GM21576 (cell line): ENCODE measurements at regions not wholly inside any gene's neighbourhood (a gene's known extent, or its start where the extent isn't known, plus 50 kb on each side); places are given as distances from the start of the nearest gene placed in this dataset.
"Not testable (repeated sequence)": the region's sequence is repeated elsewhere in the genome, so short reads cannot be mapped to it uniquely, and the experiment has no call there.

Source experiments
- ATAC-seq: cut with Tn5 transposase; IDR thresholded peaks from one replicate; pipeline ENCODE4 v1.9.1; 2021; ENCODE audit warnings: mild to moderate bottlenecking, moderate library complexity; ENCODE audit not compliant: unreplicated experiment

DNA sequence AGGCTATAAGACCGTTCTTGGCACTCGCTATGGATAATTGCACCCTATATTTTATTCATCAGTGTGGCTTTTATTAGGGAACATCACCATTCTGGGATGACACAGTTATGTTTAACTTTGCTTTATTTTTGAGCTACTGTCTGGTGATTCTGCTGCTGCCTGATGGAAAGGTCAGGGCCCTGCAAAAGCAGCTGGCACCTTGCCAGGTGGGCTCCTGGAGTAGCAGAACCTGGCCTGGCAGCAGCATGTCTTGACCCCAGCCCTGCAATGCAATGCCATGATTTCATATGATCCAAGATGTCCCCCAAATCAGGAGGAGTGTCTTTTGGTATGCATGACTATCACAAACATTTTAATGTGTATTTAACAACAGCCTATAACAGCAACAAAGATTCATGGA, 228.4 kb upstream of the RSPO3 start:
- ATAC-seq: no peak

DNA sequence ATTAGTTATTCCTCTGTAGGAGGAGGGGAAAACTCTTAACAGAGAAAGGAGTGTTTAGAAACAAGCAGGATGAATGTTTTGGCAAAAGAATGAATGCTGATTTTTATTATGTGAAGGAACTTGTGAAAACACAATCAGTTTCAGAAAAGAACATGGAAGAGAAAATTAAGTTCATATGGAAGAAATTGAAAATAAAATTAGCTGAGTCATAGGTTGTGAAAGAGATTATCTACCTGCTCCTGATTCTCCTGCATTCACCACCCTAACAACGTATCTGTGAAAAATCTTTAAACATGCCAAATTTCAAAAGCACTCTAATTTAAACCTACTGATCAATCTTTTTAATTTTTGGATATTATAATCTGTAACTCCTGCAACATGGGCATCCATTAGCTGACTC, 227.3 kb upstream of the RSPO3 start:
- ATAC-seq: no peak

DNA sequence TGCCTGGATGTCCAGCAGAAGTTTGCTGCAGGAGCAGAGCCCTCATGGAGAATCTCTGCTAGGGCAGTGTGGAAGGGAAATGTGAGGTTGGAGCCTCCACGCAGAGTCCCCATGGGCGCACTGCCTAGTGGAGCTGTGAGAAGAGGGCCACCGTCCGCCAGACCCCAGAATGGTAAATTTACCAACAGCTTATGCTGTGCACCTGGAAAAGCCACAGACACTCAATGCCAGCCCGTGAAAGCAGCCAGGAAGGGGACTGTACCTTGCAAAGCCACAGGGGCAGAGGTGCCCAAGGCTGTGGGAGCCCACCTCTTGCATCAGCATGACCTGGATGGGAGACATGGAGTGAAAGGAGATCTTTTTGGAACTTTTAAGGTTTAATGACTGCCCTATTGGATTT, 225.6 kb upstream of the RSPO3 start:
- not testable (repeated sequence) for ATAC-seq

GRCh38 chr6:126897758-126898157, 220.7 kb upstream of the RSPO3 start:
- no peak for ATAC-seq

- ATAC-seq: no peak
These were observed 214.3 kb upstream of the RSPO3 start for GRCh38 chr6:126904176-126904575.

GRCh38 chr6:126905917-126906316, 212.6 kb upstream of the RSPO3 start:
- ATAC-seq: no peak

DNA sequence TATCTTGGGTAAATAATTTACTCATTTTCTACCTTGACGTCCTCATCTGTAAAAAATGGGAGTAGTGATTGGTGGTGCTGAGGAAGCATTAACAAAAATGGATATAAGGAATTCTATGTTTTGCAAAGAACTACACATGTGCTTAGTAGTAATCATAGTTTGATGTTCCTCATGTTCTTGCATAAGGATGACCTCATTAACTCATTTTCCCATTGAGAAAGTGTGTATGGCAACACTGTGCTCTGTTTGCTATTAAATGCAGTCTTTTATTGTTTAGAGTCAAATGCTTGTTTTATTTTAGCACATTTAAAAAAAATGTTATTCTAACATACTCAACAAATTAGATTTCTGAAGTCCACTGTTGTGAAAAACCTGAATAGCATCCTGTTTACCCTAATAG, 211.2 kb upstream of the RSPO3 start:
- ATAC-seq: no peak

GRCh38 chr6:126907996-126908395, 210.5 kb upstream of the RSPO3 start:
- ATAC-seq: no peak

GRCh38 chr6:126909493-126909892, 209.0 kb upstream of the RSPO3 start:
- no peak for ATAC-seq

DNA sequence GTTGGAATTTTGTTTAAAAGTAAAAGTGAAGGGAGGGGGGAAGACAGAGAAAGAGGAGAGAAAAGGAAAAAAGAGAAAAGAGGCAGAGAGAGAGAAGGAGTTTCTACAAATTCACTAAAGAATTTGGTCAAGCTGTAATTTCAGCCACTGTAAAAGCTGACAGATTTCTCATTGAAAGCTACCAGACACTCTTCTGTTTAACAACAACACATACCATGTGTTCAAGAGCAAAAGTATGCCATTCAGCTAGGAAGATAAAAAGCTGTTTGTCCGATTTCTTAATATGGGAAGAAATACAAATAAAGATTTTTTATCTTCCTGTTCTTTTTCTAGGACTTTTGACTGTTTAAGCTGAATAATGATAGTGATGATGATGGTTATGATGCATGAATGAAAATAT, 204.8 kb upstream of the RSPO3 start:
- ATAC-seq: no peak

GRCh38 chr6:126914172-126914571, 204.3 kb upstream of the RSPO3 start:
- ATAC-seq: no peak

DNA sequence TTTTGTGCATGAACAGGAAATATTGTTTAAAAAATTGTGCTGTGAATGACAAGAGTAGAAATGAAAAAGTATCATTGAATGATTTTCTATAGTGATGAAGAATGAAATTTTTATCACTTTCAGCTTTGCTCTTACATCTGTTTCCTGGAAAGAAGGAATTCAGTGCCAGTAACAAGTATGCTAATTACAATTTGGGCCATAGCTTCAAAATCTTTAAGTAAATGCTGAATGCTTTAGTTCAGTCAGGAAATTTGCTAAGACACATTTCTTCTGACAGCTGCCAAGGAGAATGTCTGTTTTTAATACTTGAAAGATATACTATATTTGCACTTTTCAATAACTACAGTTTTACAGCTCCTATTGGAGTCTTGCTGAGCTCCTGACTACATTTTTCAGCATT, 203.7 kb upstream of the RSPO3 start:
- ATAC-seq: no peak

DNA sequence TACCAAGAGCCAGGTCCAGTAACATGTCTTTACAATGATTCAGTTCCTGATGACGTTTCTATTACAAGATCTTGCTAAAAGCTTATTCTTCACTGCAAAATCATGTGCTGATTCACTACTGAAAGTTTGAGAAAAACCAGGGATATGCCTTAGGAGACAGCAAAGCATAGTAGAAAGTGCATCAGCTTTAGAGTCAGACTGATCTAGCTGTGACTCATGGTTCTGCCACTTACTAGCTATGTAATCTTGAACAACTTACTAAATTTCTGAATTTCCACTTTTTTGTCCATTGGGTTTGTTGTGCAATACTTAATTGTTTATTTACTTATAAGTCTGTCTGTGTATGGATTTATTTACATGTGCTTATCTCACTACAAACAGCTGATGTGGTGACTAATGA, 198.5 kb upstream of the RSPO3 start:
- no peak for ATAC-seq

GRCh38 chr6:126923807-126924206, 194.7 kb upstream of the RSPO3 start:
- ATAC-seq: no peak

DNA sequence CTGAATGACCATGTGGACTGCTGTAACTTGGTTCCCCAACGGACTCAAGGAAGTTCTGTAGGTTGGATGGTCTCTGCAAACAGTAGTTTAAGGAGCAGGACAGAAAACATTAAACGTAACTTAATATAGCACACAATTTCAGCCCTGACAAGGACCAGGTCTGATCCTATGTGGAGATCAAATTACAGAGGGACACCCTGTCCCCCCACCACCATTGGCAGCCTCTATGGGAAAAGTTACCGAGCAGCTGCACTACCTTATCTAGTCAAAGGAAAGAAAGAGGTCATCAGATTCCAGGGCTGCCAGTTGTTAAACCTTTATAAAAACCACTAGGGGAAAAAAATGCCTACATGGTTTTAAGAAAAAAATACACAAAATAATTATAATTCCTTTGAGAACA, 191.5 kb upstream of the RSPO3 start:
- no peak for ATAC-seq

DNA sequence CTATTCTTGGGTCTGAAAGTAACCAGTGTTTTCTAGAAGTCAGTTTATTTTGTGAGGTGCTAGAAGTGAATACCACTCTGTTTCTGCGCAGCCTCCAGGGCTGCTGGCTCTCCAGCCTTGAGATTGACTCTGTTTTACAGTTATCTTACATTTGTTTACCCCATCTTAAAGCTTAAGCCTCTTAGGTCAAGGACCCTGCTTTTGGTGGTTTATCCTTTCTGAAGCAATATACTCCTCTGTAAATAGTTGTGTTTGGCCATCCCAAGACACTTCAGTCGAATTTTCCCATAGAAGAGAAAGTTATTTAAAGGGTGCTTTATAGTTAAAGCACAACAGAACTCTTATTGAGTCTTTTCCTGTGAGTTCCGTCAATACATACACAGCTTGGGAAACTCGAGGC, 190.6 kb upstream of the RSPO3 start:
- no peak for ATAC-seq

GRCh38 chr6:126937426-126937825, 181.0 kb upstream of the RSPO3 start:
- ATAC-seq: no peak

DNA sequence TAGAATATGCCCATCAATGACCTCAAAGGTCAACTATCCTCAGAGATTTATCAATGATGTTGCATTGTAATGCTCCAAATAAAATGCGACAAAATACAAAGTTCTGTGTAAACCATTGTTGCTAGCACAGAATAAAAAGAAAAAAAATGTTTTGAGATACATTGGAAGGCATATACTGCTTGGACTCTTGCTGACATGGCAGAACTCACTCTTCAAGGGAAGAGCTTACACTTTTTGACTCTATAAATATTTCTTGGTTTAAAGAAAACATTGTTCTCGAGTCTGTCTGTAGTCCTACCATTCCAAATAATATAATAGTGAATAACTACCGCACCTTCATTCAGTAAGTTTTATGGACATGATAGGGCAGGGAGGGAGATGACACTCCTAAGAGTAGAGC, 178.7 kb upstream of the RSPO3 start:
- no peak for ATAC-seq

GRCh38 chr6:126941751-126942150, 176.7 kb upstream of the RSPO3 start:
- no peak for ATAC-seq

DNA sequence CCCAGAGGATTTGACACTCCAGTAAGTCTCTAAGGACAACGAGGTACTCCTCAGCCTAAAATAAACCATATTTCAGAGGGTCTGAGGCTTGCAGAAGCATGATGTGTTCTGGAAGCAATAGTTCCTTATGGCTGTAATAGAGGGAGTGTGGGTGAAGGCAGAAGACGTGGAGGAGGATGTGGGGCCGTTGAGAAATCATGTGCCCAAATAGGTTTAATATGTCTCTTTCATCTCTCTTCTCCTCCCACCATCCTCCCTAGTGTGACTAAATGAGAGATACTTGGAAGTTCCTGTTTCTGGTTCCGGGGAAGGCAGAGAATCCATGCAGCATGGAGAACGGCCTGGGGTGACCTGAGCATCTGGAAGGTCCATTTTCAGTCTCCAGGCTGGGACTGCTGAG, 174.0 kb upstream of the RSPO3 start:
- no peak for ATAC-seq

GRCh38 chr6:126945150-126945685, 173.3 kb upstream of the RSPO3 start:
- ATAC-seq: no peak

DNA sequence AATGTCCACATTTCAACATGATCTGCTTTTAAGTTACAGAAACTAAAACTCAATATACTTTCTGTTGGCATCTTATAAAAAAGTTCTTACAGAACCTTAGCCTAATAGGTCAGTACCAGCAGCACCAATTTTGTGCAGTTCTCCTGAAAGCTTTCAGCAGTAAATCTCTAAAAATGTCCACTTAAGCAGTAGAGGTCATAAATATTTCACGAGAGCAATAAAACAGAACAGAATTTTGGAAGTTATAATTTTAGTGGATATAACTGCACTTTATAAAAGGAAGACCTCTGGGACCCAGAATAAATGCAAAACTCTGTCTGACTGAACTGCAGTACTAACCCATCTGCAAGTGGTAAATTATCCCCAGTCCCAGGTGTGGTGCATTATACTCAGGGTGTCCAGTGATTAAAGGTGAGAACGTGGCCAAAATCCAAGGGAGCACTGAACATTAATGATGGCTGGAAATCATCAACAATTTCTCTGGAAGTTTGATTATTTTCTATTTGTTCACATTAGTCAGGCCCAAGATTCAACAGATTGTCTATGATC, 172.6 kb upstream of the RSPO3 start:
- no peak for ATAC-seq

DNA sequence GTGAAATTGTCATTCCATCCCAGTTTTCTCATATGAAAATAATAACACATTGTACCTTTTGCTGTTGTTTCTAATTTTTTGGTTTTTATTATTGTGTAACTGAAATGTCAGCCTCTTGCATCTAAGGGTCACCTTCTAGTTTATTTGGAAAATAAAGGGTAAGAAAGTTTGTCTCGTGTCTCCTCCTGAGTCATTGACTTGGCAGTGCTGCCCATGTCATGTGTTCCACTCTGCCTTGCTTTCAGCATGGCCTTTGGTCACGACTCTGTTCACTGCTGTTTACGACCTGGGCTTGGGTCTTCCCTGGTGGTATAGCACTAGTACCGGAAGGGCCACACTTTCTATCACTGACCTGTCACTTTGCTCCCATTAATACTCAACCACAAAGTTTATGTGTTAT, 171.4 kb upstream of the RSPO3 start:
- ATAC-seq: no peak
